ENCODE measurements at regions not wholly inside any gene's neighbourhood (a gene's known extent, or its start where the extent isn't known, plus 50 kb on each side); places are given as distances from the start of the nearest gene placed in this dataset.

DNA sequence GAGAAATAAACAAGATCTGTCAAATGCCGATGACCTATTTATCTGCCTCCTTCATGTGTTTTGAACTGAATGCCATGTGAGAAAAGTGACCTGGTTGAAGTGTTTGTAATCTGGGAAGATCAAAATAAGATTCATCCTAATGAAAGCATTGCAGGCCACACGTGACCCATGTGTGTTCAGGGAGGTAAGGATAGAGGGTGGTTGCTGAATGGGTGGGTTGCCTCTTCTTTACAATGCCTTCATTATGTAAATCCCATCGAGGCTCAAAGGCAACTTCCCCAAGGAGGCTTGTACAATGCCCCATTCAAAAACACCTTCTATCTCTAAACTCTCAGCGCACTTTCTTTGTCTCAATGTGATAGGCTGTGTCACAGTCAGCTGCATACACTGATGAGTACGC, 273.1 kb downstream of the LRATD1 start (continued):
- TF ChIP-seq, protein P1, sequence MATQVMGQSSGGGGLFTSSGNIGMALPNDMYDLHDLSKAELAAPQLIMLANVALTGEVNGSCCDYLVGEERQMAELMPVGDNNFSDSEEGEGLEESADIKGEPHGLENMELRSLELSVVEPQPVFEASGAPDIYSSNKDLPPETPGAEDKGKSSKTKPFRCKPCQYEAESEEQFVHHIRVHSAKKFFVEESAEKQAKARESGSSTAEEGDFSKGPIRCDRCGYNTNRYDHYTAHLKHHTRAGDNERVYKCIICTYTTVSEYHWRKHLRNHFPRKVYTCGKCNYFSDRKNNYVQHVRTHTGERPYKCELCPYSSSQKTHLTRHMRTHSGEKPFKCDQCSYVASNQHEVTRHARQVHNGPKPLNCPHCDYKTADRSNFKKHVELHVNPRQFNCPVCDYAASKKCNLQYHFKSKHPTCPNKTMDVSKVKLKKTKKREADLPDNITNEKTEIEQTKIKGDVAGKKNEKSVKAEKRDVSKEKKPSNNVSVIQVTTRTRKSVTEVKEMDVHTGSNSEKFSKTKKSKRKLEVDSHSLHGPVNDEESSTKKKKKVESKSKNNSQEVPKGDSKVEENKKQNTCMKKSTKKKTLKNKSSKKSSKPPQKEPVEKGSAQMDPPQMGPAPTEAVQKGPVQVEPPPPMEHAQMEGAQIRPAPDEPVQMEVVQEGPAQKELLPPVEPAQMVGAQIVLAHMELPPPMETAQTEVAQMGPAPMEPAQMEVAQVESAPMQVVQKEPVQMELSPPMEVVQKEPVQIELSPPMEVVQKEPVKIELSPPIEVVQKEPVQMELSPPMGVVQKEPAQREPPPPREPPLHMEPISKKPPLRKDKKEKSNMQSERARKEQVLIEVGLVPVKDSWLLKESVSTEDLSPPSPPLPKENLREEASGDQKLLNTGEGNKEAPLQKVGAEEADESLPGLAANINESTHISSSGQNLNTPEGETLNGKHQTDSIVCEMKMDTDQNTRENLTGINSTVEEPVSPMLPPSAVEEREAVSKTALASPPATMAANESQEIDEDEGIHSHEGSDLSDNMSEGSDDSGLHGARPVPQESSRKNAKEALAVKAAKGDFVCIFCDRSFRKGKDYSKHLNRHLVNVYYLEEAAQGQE (IDR thresholded peaks at IDR 0.05; ENCODE audit: unreplicated experiment): no peak
- TF ChIP-seq, protein P2, sequence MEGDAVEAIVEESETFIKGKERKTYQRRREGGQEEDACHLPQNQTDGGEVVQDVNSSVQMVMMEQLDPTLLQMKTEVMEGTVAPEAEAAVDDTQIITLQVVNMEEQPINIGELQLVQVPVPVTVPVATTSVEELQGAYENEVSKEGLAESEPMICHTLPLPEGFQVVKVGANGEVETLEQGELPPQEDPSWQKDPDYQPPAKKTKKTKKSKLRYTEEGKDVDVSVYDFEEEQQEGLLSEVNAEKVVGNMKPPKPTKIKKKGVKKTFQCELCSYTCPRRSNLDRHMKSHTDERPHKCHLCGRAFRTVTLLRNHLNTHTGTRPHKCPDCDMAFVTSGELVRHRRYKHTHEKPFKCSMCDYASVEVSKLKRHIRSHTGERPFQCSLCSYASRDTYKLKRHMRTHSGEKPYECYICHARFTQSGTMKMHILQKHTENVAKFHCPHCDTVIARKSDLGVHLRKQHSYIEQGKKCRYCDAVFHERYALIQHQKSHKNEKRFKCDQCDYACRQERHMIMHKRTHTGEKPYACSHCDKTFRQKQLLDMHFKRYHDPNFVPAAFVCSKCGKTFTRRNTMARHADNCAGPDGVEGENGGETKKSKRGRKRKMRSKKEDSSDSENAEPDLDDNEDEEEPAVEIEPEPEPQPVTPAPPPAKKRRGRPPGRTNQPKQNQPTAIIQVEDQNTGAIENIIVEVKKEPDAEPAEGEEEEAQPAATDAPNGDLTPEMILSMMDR (conservative IDR thresholded peaks at IDR 0.05; ENCODE audit: low read depth in 2 of 2): no peak
- TF ChIP-seq EZH2phosphoT487 (IDR thresholded peaks at IDR 0.05; ENCODE audit: unreplicated experiment) (no peak), JUNB (IDR thresholded peaks at IDR 0.05; ENCODE audit: unreplicated experiment) (no peak), EZH2 (IDR thresholded peaks at IDR 0.05; ENCODE audit: low read depth, unreplicated experiment) (no peak), ZNF114 (CRISPR knock-in tag; IDR thresholded peaks at IDR 0.05) (no peak), NANOG (IDR thresholded peaks at IDR 0.05; ENCODE audit: borderline replicate concordance) (no peak), STAT1 (IDR thresholded peaks at IDR 0.05; ENCODE audit: unreplicated experiment) (no peak)
- TF ChIP-seq, protein P3, sequence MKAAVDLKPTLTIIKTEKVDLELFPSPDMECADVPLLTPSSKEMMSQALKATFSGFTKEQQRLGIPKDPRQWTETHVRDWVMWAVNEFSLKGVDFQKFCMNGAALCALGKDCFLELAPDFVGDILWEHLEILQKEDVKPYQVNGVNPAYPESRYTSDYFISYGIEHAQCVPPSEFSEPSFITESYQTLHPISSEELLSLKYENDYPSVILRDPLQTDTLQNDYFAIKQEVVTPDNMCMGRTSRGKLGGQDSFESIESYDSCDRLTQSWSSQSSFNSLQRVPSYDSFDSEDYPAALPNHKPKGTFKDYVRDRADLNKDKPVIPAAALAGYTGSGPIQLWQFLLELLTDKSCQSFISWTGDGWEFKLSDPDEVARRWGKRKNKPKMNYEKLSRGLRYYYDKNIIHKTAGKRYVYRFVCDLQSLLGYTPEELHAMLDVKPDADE (IDR thresholded peaks at IDR 0.05): no peak

DNA sequence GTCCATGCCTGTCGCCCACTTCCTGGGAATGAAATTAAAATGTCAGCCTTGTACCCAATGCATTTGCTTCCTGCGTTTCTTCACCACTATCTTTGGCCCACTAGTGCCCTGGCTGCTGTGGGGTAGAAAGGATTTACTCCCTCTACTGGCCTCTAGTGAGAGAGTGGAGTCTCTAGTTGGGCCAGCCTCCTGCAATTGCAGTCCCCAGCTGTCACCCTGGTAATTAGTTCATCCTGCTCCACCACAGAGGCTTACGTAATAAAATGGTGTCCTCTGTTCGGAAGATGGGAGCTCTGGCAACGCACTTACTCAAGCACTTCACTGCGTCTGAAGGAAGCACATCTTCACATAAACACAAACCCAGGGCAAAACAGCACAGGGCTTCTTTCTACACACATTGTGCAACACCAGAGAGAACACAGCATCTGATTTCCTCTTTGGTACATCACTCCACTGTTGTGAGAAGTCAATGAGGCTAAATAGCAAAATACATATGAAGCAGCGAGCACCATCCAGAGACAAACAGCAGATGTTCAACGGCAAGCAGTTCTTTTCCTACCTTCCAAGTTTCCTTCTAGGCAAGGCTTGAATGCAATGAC, 274.6 kb downstream of the LRATD1 start:
- H3K9me3 Mint-ChIP-seq: no peaks in the 10 kb centered on the region
- Histone ChIP-seq H3F3A (replicated peaks; ENCODE audit: low read depth) (no peaks in the 10 kb centered on the region), H3K4me2 (no peak overlapping the region), H3K9me2 (ENCODE audit: insufficient read depth) (no peaks in the 10 kb centered on the region), H3K79me2 (replicated peaks; ENCODE audit: insufficient read depth) (no peaks in the 10 kb centered on the region), H2AFZ (no peak overlapping the region), H3K27ac (ENCODE audit: low read depth) (no peak overlapping the region), H3K4me3 (no peak overlapping the region), H3K4me1 (ENCODE audit: insufficient read depth) (peaks cover 10% of the 10 kb centered on the region; the same call in 1 of the 2 replicates), H4K20me1 (replicated peaks; ENCODE audit: insufficient read depth) (no peaks in the 10 kb centered on the region), H3K36me3 (ENCODE audit: insufficient read depth) (no peaks in the 10 kb centered on the region), H3K27me3 (ENCODE audit: insufficient read depth) (no peaks in the 10 kb centered on the region)
- TF ChIP-seq, protein P2 (conservative IDR thresholded peaks at IDR 0.05; ENCODE audit: low read depth in 2 of 2): peak; percentile 36 to 54; a peak in 3 of 4 replicates
- TF ChIP-seq EZH2 (IDR thresholded peaks at IDR 0.05; ENCODE audit: low read depth, unreplicated experiment) (no peak), EZH2phosphoT487 (IDR thresholded peaks at IDR 0.05; ENCODE audit: unreplicated experiment) (no peak), NANOG (IDR thresholded peaks at IDR 0.05; ENCODE audit: borderline replicate concordance) (no peak), ZNF114 (CRISPR knock-in tag; IDR thresholded peaks at IDR 0.05) (no peak), ZNF331 (CRISPR knock-in tag; IDR thresholded peaks at IDR 0.05; ENCODE audit: low read depth) (no peak), CREB1 (CRISPR knock-in tag; IDR thresholded peaks at IDR 0.05; ENCODE audit: low read depth) (no peak)
- ATAC-seq: peak; percentile 19; the same call in 2 of the 3 replicates
- H3K36me3 Mint-ChIP-seq (ENCODE audit: low read depth): no peaks in the 10 kb centered on the region
- DNase-seq (ENCODE audit: low spot score): peak; percentile 25
- peaks cover 19% of the 10 kb centered on the region for H3K4me1 Mint-ChIP-seq
- H3K4me3 Mint-ChIP-seq: no peak overlapping the region
- H3K27ac Mint-ChIP-seq: no peak overlapping the region
- H3K27me3 Mint-ChIP-seq (ENCODE audit: insufficient read depth, low read depth, poor library complexity): no peaks in the 10 kb centered on the region

Data from GM23338 (cell line).